HG03095 (cell line): ENCODE measurements at regions not wholly inside any gene's neighbourhood (a gene's known extent, or its start where the extent isn't known, plus 50 kb on each side); places are given as distances from the start of the nearest gene placed in this dataset.

ENCODE experiments used
- ATAC-seq: cut with Tn5 transposase; IDR thresholded peaks from one replicate; pipeline ENCODE4 v1.9.1; 2021; ENCODE audit warnings: moderate library complexity; ENCODE audit not compliant: unreplicated experiment

- ATAC-seq: no peak
These were observed 58.3 kb downstream of the TMEM174 start for GRCh38 chr5:73231246-73231778.

- ATAC-seq: no peak
These were observed 57.6 kb downstream of the TMEM174 start for GRCh38 chr5:73230264-73231245.

GRCh38 chr5:73229271-73229670 is 56.3 kb downstream of the TMEM174 start:
- no peak for ATAC-seq

GRCh38 chr5:73228052-73228451 is 55.1 kb downstream of the TMEM174 start:
- no peak for ATAC-seq
